NOMO-1 (cell line): ENCODE measurements at regions not wholly inside any gene's neighbourhood (a gene's known extent, or its start where the extent isn't known, plus 50 kb on each side); places are given as distances from the start of the nearest gene placed in this dataset.
"Not testable (repeated sequence)": the region's sequence is repeated elsewhere in the genome, so short reads cannot be mapped to it uniquely, and the experiment has no call there.

Source experiments
- DNase-seq, 2 experiments: peaks; one replicate each; lab custom pipeline; 2025; ENCODE audit not compliant: unreplicated experiment in 2 of 2; lab: John Stamatoyannopoulos, UW

DNA sequence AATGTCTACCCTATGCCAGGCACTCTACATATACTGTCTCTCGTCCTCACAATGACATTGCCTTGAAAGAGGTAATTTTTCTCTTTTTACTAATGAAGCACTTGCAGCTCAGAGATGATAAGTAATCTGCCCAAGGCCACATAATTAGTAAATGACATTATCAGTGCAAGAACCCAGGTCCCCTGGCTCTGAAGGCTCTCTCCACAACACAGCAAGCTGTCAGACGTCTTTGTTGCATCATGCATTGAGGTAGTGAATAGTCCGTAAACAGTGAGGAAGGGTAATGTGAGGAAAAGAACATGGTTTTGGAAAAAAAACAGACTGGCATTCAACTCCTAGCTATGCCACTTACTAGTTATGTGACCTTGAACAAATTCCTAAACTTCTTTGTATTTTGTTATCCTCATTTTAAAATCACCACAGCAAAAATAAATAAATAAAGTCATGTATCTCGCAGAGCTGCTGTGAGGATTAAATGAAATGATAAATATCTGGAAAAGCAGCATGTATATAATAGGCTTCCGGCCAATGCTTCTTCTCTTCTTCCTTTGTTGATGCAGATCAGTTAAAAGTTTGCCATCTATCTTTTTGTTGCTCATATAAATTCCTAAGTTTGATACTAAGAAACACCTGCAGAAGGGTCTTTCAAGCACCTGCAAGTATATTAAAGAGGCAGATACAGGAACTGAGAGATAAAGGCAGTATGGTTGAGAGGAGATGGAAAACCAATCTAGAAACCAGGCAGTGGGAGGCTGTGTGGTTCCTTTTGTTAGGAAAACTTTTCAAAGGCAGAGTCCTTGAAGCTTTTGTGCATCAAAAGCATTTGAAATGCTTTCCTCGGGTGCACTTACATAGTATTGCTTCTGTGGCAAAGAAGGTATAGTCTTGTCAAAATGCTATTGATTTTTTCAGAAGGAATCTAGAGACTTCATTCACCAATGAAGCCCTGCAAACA is 82.8 kb downstream of the BTG1 start:
- DNase-seq: no peak

DNA sequence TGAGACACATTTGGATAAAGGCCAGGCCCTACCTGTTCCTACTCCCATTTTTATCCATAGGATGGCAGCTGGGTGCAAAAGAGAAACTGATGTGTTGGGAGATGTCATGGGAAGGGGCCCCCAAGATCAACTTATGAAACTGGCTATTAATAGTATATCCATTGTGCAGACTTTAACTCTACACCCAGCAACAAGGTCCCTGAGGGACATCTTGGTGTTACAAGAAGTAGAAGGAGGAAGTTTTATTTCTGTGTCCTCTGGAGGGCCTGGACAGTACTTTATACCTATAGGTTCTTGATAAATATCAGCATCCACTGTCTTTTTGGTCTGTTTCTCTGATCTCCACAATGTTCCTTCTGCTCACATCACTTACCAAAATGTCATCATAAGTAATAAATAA is 84.6 kb downstream of the BTG1 start:
- no peak for DNase-seq

DNA sequence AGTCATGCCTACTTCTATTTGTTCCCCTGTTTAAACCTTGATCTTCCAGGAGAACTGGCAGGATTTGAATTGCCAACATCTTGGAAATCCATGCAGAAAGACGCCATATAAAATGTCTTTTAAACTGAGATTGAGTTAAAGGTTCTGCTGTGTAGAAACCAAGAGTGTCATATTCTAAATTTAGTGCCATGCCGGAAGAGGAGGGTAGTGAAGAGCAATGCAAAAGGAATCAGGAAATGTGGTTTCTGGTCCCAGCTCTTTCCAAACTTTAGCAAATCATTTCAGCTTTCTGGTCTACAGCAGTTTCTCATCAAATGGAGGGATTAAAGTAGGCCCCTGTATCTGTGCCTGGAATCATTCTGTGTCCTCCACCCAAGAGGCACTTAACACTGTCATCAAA is 85.7 kb downstream of the BTG1 start:
- DNase-seq: peak in 1 of 2 experiments; percentile 80

DNA sequence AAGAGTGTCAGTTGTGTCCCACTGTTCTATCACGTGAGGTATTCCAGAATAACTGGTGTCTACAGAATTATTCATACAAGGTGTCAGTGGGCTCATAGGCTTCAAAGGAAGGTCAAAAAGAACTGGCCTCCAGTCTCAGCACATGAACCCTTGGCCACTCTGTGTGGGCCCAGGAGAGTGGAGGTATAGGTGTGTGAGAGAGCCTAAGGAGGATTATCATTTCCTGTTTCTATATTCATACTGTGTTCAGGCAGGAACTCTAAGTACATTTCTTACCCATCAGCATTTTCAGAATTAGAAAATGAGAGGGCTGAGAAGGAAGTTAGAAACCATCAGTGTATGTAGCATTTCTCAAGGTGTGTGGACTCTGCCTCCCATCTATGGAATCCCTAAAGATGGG is 87.0 kb downstream of the BTG1 start:
- no peak for DNase-seq

DNA sequence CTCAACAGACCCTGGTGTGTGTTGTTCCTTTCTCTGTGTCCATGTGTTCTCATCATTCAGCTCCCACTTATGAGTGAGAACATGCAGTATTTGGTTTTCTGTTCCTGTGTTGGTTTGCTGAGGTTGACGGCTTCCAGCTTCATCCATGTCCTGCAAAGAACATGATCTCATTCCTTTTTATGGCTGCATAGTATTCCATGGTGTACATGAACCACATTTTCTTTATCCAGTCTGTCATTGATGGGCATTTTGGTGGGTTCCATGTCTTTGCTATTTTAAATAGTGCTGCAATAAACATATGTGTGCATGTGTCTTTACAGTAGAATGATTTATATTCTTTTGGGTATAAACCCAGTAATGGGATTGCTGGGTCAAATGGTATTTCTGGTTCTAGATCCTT is 88.9 kb downstream of the BTG1 start:
- DNase-seq: not testable (repeated sequence)

DNA sequence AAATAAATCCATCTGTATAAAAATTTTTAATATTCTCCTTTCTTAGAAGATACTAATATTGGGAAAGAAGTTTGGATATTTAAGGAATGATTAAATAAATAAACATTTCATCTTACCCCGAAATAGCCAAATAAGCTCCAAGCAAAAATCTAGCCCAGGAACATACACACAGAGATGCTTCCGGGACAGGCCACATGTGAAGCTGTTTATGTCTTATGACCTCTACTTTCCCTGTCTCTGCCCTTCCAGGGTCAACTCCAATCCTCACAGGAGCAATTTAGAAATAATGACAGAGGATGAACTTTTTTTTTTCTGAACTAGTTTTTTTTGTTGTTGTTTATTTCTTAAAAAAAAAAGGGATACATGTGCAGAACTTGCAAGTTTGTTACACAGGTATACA is 89.4 kb downstream of the BTG1 start:
- no peak for DNase-seq

DNA sequence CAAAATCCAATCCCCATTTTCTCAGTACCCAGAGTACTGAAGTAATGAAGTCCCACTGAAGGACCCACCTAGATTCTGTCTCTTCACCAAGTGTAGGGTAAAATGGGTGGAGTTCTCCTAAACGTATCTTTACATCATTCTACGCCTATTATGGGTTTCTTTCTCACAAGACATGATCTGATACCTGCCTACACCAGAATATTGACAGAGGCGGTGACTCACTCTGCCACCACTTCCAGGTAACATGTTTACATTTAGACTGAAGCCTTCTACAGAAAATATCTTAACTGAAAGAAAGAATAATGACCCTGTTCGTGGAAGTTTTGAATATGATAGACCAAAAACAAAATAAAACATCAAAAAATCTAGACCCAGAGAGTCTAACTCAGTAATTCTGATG is 89.8 kb downstream of the BTG1 start:
- no peak for DNase-seq

DNA sequence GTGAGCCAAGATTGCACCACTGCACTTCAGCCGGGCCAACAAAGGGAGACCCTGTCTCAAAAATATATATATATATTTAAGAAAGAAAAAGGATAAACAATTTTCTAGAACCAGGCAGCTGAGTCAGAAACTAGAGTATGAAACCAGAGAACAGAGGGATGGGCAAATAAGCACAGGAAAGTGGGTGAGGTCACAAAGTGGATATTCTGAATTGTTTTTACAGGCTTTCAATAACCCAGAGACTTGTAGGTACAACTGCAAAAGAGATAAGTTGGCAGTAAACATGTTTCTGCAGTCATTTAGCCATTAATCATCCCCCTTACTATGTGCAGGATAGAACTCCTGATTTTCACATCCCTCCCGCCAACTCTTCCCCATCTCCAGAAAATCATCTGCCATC is 94.2 kb downstream of the BTG1 start:
- DNase-seq: no peak

DNA sequence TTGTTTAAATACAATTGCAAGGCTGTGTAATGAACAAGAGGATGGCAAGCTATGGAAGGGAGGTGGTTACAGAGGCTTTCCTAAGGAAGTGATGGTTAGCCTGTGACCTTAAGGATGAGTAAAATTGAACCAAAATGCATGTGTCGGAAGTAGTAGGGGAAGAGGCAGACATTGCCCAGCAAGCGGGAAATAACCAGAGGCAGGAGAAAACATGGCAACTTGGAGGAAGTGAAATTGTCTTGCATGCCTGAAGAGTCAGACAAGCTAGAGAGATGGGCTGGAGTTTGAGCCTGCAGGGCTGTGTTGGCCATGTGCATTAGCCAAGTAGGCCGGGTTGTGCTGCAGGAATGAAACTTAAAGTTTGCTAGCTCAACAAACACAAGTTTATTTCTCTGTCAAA is 96.2 kb downstream of the BTG1 start:
- DNase-seq: peak in 1 of 2 experiments; percentile 30

DNA sequence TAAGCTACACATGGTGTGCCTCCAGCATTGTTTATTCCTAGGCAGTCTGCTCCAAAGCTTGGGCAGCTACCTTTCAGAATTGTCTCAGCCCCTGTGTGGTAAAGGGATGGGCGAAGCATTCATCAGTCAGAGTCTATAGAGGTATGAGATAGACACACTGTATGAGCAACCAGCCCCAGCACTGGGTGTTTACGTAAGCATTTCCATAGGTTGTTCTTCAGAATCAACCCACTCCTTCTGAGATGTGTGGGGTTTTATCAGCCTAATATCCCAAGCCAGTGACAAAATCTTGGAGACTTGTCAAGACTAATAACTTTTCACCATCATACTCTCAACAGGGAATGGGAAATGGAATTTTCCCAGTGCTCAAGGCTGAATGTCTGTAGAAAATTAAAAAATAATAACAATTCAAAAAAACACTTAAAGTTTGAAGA is 98.2 kb downstream of the BTG1 start:
- DNase-seq: no peak

DNA sequence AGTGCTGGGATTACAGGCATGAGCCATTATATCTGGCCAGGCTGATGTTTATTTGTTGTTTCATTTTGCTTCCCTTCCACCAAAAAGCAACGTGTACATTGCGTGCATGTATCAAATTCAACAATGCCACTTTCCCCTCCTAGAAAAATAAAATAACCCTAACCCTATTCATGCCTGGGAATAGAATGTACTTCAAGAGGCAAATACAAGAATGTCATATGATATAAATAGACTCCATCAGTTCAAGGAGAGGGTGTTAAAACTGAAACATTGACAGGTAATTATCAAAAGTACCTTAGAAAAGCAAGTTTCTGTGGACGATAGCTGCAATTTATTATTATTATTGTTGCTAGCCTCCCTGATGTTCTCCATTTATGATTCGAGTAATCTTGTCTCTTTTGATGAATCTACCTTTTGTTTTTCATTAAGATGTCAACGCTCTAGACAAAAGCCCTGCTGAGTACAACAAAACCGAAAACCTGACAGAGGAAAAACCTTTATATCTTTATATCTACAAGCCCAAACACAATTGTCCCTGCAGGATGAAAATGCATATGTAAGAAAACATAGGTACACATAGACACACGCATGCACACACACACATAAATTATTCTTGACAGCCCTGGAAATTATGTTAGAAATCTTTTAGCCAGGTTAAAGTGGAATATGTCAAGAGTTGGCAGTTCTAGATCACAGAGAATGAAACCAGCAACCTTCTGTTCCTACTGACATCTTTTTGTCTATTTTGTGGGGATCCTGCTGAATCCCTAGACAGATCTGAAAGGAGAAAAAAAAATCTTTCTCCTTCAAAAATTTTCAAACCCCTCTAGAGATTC is 98.9 kb downstream of the BTG1 start:
- DNase-seq: no peak

DNA sequence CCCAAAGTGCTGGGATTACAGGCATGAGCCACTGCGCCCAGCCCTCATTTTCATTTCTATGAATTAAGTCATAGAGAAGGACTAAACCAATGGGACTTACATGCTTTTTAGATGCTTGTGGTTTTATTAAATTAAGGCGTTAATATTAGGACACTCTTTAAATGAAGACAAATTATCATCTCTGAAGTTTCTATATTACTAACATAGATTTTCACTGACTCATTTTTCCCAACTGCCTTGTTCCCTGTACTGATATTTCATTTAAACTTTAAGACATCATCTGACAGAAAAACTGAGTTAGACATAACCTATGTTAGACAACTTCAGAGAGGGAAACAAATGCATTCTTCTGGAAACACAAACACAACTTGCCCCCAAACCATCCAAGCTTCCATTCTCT is 99.8 kb downstream of the BTG1 start:
- no peak for DNase-seq

DNA sequence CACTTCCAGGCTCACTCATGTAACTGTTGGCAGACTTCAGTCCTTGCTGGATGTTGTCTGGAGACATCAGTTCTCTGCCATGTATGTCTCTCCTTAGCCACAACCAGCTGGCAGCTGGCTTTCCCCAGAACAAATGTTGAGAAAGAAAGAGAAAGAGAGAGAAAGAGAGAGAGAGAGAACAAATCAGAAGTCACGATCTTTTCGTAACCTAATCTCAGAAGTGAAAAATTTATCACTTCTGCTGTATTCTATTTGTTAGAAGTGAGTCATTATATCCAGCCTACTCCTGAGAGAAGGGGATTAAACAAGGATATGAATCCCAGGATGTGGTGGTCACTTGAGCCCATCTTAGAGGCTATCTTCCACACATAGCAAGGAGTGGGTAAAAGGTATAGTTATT is 101.2 kb downstream of the BTG1 start:
- no peak for DNase-seq

DNA sequence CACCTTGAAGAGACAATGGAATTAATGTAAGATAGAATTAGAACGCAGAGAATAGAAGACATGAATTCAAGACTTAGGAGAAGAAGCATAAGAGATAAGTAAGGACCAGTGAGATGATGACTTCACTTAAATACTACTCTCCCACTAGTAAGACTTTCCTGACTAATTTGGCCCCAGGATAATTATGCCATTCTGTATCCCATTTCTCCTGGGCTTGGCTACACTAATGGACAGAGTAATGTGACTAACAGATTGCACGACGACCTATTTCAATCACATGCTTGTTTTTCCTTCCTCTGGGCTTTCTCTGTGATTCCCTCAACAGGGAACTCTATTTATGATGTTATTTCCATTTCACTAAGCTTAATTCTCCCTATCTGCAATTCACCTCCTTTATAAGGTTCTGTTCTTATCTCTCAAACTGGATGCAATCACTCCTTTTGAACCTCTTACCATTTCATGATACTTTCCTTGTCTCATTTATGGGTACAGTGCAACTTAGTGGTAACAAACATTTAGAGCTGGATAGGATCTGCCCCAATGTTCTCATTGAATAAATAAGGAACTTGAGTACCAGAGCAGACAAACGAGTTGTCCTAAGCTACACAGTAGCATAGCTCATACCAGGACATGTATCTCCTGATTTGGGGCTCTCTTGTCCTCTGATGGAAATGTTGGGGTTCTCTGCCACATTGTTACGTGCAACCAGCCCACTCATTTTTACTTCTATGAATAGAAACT is 102.7 kb downstream of the BTG1 start:
- no peak for DNase-seq

DNA sequence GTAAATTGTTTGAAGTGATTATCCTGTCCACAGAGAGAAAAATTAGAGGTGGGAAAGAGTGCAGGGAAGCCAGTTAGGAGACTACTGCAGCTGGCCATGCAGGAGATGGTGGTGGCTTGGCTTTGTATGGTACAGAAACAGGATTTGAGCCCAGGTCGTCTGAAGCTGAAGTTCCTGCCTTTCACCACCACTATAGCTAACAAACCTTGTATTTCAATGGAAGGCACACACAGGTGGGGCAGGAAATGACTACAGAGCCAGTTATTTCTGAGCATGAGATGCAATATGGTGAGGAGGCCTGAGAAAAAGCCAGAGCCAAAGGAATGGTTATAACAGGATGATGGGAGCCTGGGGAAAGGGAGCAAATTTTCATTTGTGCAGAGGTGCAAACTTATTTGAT is 103.9 kb downstream of the BTG1 start:
- no peak for DNase-seq

DNA sequence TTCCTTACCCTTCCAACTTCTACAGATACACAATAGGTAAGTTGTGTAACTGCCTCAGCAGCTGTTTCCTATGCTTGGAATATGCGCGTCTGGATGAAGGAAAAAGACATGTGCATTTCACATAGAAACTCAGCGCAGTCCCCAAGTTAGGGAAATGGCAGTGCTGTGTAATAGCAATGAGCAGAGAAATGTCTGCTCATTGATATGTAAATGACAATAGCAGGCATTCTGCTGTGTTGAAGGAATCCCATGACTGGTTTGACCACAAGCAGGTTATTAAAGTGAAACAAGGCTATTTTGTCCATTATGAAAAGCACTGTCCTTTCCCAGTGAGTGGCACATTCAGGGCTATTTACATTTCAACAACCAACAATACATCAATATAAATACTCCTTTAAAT is 106.6 kb downstream of the BTG1 start:
- DNase-seq: no peak

DNA sequence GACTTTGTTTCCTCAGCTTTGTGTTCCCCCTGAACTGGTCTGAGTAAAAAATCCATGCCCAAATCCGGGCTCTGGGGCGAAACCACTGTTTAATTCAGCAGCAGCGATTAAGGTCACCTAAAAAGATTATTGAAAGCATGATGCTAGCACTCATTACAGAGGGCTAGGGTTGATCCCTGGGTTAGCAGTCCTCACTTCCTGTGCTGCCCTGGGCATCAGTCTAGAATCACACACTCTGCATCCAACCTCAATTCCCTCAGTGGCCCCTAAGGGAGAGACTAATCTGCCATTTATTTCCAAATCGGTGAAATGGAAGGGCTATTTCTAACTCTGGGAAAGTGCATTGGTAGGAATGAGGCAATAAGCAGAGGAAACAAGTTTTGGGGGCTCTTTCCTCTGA is 107.2 kb downstream of the BTG1 start:
- DNase-seq: no peak

DNA sequence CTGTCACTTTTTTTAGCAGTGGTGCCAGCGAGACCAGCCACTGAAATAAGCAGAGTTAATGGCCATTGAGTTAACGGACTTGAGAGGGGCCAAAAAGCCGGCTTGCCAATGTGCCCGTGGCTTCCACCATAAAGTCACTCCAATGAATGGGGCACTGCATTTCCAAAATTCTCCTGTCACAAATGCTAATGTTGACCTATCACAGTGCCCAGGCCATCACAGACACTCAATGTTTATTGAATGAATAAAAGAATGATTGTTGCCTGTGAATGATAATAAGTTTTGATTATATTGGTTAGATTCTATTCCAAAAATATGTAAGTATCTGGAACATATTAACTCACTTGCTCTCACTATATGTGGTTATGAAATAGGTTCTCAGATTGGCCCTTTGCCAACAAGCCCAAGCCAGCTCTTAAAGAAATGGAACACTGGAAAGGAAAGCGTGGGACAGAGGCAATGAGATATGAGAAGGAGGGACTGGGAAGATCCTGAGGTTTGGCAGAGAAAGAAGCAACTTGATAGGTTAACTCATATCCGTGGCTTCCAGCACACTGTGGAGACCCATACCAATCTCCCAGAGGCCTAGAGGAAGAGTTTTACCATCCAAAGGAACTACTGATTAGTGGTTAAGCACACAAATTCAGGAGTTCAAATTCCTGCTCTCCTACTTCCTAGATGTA is 108.7 kb downstream of the BTG1 start:
- DNase-seq: no peak

DNA sequence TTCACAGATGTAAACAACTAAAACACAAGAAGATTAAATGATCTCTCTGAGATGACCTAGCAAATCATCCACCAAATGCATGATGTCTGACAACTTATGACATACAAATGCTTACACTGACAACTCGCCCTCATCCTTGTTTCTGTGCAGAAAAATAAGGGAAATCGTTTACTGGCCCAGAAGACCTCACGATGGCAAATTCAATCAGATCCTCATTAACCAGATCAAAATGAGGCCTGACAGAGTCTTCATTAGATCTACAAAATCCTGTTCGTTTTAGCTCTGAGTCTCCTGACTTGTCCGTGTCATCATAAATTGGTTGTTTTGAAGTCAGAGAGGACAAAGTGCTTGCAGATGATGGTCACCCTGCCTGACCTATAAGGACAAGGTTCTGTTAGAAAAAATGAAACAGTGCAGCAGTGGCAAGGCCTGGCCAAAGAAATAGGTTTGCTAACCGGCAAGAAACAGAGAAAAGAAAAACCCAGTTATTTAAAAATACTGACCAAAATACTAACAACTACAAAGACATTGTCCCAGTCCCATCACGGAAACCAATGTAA is 109.5 kb downstream of the BTG1 start:
- DNase-seq: no peak

DNA sequence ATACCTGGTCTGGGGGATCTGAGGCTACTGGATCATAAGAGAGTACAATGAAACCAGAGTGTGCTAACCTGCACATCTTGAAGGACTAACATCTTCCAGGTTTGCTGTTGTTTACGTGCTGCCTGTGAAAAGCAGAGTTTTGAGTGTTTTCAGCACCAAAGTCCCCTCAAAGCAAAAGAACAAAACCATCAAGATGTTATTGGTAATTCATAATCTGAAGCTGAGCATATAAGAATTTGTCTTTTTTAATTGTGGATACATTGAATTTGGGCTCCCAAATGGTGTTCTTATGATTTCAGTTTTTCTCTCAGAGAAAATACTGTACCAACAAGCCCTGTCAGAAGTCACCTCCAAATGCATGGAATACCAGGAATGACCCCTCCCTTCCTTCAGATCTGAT is 110.2 kb downstream of the BTG1 start:
- DNase-seq: no peak
